ENCODE measurements at regions not wholly inside any gene's neighbourhood (a gene's known extent, or its start where the extent isn't known, plus 50 kb on each side); places are given as distances from the start of the nearest gene placed in this dataset.

DNA sequence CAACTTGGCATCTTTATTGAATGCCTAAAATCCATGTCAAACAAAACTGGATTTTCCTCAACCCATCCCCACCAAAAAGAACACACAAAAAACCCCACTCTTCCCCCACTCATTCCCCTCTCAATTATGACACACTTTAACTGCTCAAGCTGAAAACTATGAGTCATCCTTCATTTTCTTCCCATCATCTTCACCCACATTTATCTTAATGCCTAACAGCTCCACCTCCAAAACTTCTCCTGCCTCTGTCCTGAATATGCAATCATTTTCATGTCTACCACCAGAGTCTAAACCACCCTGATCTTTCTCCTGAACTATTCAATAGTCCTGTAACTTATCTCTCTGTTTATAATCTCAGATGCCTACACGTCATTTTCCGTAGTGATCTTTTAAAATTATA is 239.7 kb downstream of the BCAT1 start:
- Mint-ChIP-seq H3K9me3 (no peaks in the 10 kb centered on the region), H3K27me3 (ENCODE audit: low read depth in 3 of 3) (peaks cover 0 to 2% (median 0%) of the 10 kb centered on the region in 3 donors), H3K27ac (no peak overlapping the region), H3K4me3 (no peak overlapping the region), H3K36me3 (no peaks in the 10 kb centered on the region), H3K4me1 (no peaks in the 10 kb centered on the region)
- no peak for DNase-seq

DNA sequence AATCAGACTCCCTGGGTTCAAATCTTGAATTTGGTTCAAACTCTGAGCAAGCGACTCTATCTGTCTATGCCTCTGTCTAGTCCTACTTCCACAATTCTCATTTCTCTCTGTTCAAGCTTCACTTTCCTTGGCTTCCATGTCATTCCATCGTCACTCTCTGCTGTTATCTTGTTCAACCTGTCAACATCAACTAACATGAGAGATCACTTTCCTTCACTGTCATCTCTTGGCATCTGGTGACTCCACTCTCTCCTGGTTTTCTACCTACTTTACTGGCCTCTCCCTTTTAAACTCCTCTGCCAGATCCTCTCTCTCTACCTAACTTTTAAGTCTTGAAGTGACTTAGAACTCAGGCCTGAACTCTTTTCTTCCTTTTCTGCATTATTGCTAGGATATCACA is 240.2 kb downstream of the BCAT1 start:
- peaks cover 0 to 2% (median 0%) of the 10 kb centered on the region in 3 donors for H3K27me3 Mint-ChIP-seq (ENCODE audit: low read depth in 3 of 3)
- H3K36me3 Mint-ChIP-seq, result no peaks in the 10 kb centered on the region
- no peak for DNase-seq
- H3K4me3 Mint-ChIP-seq, result no peak overlapping the region
- H3K9me3 Mint-ChIP-seq, result no peaks in the 10 kb centered on the region
- H3K27ac Mint-ChIP-seq, result no peak overlapping the region
- no peaks in the 10 kb centered on the region for H3K4me1 Mint-ChIP-seq

DNA sequence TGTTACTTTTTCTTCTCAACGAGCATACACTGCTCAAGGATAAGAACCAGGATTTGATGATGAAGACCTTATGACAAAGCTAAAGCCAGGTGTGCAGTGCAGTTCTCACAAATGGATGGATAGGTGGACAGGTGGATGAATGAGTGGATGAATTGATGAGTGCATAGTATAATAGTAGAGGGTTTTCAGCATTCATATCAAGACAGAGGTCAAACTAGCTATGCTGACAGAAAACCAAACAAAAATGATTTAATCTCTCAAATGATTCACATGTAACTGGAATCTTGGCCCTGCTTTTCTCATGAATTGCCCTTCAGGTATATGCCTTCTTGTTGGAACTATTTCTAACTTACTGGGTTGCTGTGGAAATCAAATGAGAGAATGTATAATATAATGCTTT is 240.9 kb downstream of the BCAT1 start:
- H3K4me3 Mint-ChIP-seq, result no peak overlapping the region
- DNase-seq, result no peak
- H3K27ac Mint-ChIP-seq, result no peak overlapping the region
- H3K9me3 Mint-ChIP-seq, result no peaks in the 10 kb centered on the region
- H3K36me3 Mint-ChIP-seq, result no peaks in the 10 kb centered on the region
- H3K4me1 Mint-ChIP-seq, result no peaks in the 10 kb centered on the region
- H3K27me3 Mint-ChIP-seq (ENCODE audit: low read depth in 3 of 3), result peaks cover 0 to 2% (median 0%) of the 10 kb centered on the region in 3 donors

DNA sequence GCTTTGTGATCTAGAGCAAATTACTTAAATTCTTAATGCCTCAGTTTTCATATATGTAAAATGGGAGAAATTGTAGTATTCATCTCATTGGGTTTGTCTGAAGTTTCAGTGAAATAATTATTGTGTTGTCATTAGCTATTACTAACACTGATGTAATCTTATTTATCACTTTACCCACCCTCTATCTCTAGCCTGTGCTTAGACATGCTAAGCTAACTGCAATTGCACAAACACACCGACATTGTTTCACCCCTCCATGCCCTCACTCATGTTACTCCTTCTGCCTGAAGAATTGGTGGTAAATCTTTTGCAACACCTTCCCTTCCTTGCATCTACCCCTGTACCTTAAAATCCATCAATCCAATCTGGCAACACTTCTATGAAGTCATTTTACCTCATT is 241.6 kb downstream of the BCAT1 start:
- no peaks in the 10 kb centered on the region for H3K9me3 Mint-ChIP-seq
- DNase-seq, result no peak
- no peak overlapping the region for H3K4me3 Mint-ChIP-seq
- no peaks in the 10 kb centered on the region for H3K4me1 Mint-ChIP-seq
- H3K36me3 Mint-ChIP-seq, result no peaks in the 10 kb centered on the region
- H3K27ac Mint-ChIP-seq, result no peak overlapping the region
- peaks cover 0 to 2% (median 0%) of the 10 kb centered on the region in 3 donors for H3K27me3 Mint-ChIP-seq (ENCODE audit: low read depth in 3 of 3)

DNA sequence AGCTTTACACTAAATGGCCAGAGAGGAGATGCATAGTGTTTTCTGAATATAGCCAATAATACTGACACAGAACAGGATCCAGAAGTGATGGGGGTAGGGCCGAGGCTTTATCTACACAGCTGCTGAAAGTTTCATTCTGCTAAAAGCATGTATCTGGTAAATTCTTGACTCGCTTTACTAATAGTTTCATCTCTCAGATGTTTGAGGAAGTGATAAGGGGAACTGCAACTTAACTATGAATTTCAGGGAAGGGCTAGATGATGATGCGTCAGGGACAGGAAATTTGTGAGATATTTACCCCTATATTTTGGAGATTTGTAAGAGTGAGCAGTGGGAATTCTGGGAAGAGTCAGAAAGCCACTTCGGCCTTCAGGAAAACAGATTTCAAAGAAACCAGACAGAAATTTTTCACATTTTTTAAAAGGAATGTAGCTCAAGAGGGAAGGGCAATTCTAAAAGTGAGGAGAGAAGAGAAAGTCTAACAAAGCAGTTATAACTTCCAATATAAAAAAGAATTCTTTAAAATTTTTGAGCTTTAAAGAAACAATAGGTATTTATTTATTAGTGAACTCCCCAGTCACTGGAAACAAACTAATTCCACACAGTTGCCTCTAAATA is 243.1 kb downstream of the BCAT1 start:
- H3K4me3 Mint-ChIP-seq, result no peak overlapping the region
- peaks cover 0 to 3% (median 0%) of the 10 kb centered on the region in 6 donors for H3K9me3 Mint-ChIP-seq
- no peak overlapping the region for H3K27ac Mint-ChIP-seq
- no peaks in the 10 kb centered on the region for H3K36me3 Mint-ChIP-seq
- H3K4me1 Mint-ChIP-seq, result no peaks in the 10 kb centered on the region
- no peak for DNase-seq
- H3K27me3 Mint-ChIP-seq (ENCODE audit: low read depth in 3 of 3), result peaks cover 0 to 2% (median 2%) of the 10 kb centered on the region in 3 donors

DNA sequence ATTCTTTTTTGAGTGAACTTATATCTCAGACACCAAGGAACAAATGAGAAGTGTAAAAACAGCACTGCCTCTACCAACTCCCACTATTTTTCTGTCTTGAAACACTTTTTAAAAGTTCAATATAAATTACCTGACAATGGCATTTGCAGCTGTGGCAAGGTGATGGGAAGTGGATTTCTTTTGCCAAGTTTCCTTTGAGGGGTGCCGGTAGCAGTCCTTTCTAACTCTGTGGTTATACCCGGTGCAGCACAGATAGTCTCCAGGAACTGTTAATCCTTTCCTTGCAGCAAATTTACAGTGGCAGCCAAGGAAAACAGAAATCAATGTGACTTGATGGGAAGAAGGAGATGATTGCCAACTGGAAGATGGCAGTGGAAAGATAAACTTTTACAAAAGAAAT is 243.7 kb downstream of the BCAT1 start:
- DNase-seq, result no peak
- Mint-ChIP-seq H3K27ac (no peak overlapping the region), H3K9me3 (peaks cover 0 to 3% (median 0%) of the 10 kb centered on the region in 6 donors), H3K4me1 (no peaks in the 10 kb centered on the region), H3K4me3 (no peak overlapping the region), H3K36me3 (no peaks in the 10 kb centered on the region), H3K27me3 (ENCODE audit: low read depth in 3 of 3) (peaks cover 0 to 2% (median 2%) of the 10 kb centered on the region in 3 donors)

DNA sequence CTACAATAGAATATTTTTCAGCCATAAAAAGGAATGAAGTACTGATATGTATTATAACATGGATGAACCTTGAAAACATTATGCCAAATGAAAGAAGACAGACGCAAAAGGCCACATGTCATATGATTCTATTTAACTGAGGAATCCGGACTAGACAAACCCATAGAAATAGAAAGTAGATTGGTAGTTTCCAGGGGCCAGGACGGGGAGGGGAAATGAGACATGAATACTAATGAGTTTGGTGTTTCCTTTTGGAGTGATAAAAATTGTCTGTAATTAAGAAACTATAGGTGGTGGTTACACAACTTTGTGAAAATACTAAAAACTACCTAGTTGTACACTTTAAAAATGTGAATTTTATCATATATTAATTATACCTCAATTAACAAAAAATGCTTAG is 247.6 kb downstream of the BCAT1 start:
- peaks cover 0 to 5% (median 2%) of the 10 kb centered on the region in 3 donors for H3K27me3 Mint-ChIP-seq (ENCODE audit: low read depth in 3 of 3)
- no peaks in the 10 kb centered on the region for H3K36me3 Mint-ChIP-seq
- H3K4me3 Mint-ChIP-seq, result no peak overlapping the region
- DNase-seq, result no peak
- H3K4me1 Mint-ChIP-seq, result no peaks in the 10 kb centered on the region
- H3K9me3 Mint-ChIP-seq, result peaks cover 0 to 3% (median 0%) of the 10 kb centered on the region in 6 donors
- H3K27ac Mint-ChIP-seq, result no peak overlapping the region

DNA sequence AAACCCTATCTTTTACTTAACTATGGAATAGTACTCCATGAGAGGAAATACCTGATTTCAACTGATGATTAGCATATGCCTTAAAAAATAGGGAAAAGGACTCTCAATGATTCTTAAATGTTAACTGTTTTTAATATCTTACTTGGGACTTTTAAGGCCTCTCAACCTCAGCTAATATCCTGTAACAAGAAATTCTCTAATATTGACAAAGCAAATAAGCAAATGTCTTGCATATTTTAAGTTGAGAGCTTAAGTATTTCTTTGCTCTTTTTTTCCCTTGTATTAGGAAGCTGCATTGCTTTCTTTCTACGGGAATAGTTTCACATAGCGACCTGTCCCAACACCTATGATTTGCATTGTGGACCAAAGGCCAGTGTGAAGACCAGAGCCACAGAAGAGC is 249.9 kb downstream of the BCAT1 start:
- peaks cover 0 to 5% (median 4%) of the 10 kb centered on the region in 3 donors for H3K27me3 Mint-ChIP-seq (ENCODE audit: low read depth in 3 of 3)
- no peaks in the 10 kb centered on the region for H3K4me1 Mint-ChIP-seq
- no peak for DNase-seq
- peaks cover 0 to 3% (median 0%) of the 10 kb centered on the region in 6 donors for H3K9me3 Mint-ChIP-seq
- no peak overlapping the region for H3K27ac Mint-ChIP-seq
- H3K36me3 Mint-ChIP-seq, result no peaks in the 10 kb centered on the region
- H3K4me3 Mint-ChIP-seq, result no peak overlapping the region

DNA sequence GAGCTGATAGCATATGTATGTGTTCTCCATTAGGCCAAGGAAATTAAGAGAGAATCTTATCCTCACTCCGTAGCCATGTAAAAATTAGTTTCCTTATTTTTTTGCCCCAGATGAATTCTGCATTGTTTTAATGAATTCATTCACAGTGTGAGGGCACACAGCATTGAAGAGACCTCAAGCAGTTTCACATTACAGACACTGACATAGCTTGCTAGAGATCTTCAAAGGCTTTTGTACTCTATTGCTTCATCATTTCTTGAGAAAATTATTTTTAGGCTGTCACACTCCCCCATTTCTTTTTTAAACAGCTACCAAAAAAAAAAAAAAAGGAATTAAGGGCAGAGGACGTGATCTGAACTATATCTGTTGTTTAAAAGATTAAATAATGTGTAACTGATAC is 251.1 kb downstream of the BCAT1 start:
- peaks cover 0 to 6% (median 4%) of the 10 kb centered on the region in 3 donors for H3K27me3 Mint-ChIP-seq (ENCODE audit: low read depth in 3 of 3)
- H3K9me3 Mint-ChIP-seq, result peaks cover 0 to 3% (median 0%) of the 10 kb centered on the region in 6 donors
- no peak overlapping the region for H3K27ac Mint-ChIP-seq
- DNase-seq, result no peak
- no peaks in the 10 kb centered on the region for H3K36me3 Mint-ChIP-seq
- H3K4me1 Mint-ChIP-seq, result no peaks in the 10 kb centered on the region
- no peak overlapping the region for H3K4me3 Mint-ChIP-seq

DNA sequence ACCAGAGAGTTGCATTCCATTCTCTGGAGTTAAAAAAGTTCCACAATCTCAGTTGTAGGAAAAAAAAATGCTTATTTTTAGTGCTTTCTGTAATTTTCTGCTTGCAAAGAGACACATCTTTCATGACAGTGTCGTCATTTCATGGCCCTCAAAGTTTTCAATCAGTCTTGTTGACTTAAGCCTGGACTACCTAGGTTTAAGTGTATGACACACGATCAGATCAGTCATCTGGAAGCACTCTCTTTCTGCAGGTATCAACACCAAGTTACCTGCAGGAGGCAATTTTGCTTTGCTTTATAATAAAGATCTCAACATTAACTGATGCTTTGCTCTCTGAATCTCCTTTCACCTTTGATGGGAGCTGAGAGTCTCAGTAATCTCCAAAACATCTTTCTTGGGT is 251.6 kb downstream of the BCAT1 start:
- DNase-seq, result no peak
- H3K27ac Mint-ChIP-seq, result no peak overlapping the region
- H3K9me3 Mint-ChIP-seq, result peaks cover 0 to 3% (median 0%) of the 10 kb centered on the region in 6 donors
- no peaks in the 10 kb centered on the region for H3K36me3 Mint-ChIP-seq
- H3K4me3 Mint-ChIP-seq, result no peak overlapping the region
- H3K27me3 Mint-ChIP-seq (ENCODE audit: low read depth in 3 of 3), result peaks cover 0 to 6% (median 4%) of the 10 kb centered on the region in 3 donors
- H3K4me1 Mint-ChIP-seq, result no peaks in the 10 kb centered on the region

DNA sequence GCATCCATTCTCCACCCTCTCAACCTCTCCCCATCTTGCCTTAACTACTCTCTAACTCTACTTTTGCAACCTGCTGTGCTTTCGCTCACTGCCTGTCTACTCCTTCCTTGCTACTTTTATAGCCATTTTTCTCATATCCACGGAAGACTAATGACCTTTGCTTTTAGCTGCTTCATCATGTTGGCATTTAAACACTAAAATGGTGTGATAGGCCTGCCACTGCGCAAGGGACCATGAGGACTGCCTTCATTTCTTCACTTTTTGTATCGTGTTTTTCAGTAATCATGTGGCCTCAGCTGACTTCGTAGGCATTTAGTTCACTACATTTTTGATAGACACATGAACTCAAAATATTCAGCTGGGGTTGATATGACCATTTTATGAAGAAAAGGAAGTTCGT is 252.1 kb downstream of the BCAT1 start:
- no peak overlapping the region for H3K4me3 Mint-ChIP-seq
- peaks cover 0 to 3% (median 0%) of the 10 kb centered on the region in 6 donors for H3K9me3 Mint-ChIP-seq
- peaks cover 0 to 6% (median 4%) of the 10 kb centered on the region in 3 donors for H3K27me3 Mint-ChIP-seq (ENCODE audit: low read depth in 3 of 3)
- DNase-seq, result no peak
- no peaks in the 10 kb centered on the region for H3K36me3 Mint-ChIP-seq
- H3K27ac Mint-ChIP-seq, result no peak overlapping the region
- H3K4me1 Mint-ChIP-seq, result no peaks in the 10 kb centered on the region

DNA sequence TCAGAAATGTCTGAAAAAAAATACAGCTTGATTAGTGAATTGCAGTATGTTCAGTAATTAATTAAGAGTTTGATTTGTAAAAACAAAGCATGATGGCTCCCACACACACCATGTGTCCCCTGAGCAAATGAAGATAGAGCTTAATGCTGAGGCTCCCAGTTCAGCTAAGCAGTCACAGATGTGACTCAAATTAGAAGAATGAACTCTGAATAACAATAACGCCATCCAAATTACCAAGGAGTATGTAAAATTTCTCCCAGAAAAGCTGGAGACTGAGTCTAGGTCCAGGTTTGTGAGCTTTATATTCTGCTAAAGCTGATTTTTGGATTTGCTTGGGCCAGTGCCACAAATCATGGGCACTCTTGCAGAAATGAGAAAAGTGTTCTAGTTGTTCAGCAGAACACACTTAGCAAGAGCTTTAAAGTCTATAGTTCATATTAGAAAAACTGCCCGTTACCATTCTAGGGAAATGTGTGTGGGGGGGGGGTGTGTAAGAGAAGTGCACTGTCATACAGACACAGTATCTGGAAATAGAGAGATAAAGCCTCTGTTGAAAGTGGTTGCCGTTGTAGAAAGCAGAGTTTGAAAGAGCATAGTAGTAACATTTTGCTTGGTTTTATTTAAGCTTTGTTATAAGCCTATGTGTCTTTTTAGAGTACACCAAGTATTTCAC is 253.1 kb downstream of the BCAT1 start:
- Mint-ChIP-seq H3K27me3 (ENCODE audit: low read depth in 3 of 3) (peaks cover 0 to 6% (median 2%) of the 10 kb centered on the region in 3 donors), H3K9me3 (no peaks in the 10 kb centered on the region), H3K36me3 (no peaks in the 10 kb centered on the region), H3K4me3 (no peak overlapping the region), H3K4me1 (no peaks in the 10 kb centered on the region), H3K27ac (no peak overlapping the region)
- no peak for DNase-seq

DNA sequence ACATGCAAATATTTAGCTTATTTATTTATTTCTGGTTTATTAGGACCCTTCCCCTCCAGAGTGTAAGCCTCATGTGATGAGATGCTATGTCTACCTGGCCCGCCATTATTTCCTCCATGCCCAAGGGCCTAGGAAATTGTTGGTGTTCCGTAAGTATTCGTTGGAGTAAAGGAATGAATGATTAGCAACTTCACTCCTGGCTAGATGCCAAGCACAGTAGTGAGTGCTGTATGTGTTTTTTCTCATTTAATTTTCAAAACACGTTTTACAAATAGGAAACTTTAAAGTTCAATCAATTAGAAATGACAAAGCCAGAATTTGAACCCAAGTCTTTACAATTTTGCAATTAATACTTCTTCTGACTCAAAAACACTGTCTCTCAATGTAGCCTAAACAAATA is 253.8 kb downstream of the BCAT1 start:
- H3K27ac Mint-ChIP-seq, result no peak overlapping the region
- H3K36me3 Mint-ChIP-seq, result no peaks in the 10 kb centered on the region
- no peaks in the 10 kb centered on the region for H3K9me3 Mint-ChIP-seq

DNA sequence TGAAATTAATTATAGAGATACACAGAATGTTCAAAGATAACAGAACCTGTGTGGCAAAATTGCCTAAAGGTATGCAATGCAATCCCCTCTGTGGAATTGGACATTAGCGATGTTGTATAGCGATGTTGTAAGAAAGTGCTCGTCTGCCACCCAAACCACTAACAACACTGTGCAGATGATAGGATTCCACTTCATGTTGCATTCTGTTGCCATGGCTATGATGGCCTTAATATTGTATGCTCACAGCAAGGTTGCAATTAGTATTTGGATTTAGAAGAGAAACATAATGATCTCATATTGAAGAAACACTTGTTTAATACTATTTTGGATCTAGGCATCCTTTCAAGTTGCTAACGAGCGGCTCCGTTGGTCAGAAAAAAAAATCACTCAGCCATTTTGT is 260.3 kb downstream of the BCAT1 start:
- H3K36me3 Mint-ChIP-seq, result no peaks in the 10 kb centered on the region
- DNase-seq, result no peak
- H3K4me1 Mint-ChIP-seq, result no peaks in the 10 kb centered on the region
- H3K4me3 Mint-ChIP-seq, result no peak overlapping the region
- peaks cover 0 to 5% (median 0%) of the 10 kb centered on the region in 6 donors for H3K9me3 Mint-ChIP-seq
- H3K27ac Mint-ChIP-seq, result no peak overlapping the region
- H3K27me3 Mint-ChIP-seq (ENCODE audit: low read depth in 3 of 3), result peaks cover 2 to 7% (median 4%) of the 10 kb centered on the region in 3 donors

More for the DNA sequence above, 253.8 kb downstream of the BCAT1 start:
- Mint-ChIP-seq H3K4me1 (no peaks in the 10 kb centered on the region), H3K27me3 (ENCODE audit: low read depth in 3 of 3) (peaks cover 1 to 6% (median 2%) of the 10 kb centered on the region in 3 donors), H3K4me3 (no peak overlapping the region)
- DNase-seq, result no peak

DNA sequence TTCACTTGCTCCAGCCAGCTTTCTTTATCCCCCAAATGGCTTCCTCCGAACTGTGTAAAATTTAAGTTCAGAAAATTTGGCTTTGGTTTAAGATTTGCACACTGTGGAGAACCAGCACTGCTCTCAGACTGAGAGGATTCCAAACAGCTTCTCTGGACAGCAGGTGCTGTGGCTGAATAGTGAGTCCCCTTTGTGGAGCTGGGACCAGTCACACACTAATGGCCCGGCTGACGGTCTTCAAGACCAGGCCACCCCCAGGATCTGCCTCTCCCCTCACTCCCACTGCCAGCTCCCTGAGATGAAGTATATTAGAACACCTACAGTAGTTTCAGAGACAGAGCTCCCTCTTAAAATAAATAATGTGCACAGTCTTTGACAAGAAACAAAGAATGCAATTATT is 267.3 kb downstream of the BCAT1 start:
- Mint-ChIP-seq H3K27ac (no peak overlapping the region), H3K36me3 (no peaks in the 10 kb centered on the region), H3K4me3 (no peak overlapping the region), H3K27me3 (ENCODE audit: low read depth in 3 of 3) (peaks cover 0 to 2% (median 0%) of the 10 kb centered on the region in 3 donors), H3K9me3 (peaks cover 0 to 5% (median 0%) of the 10 kb centered on the region in 6 donors), H3K4me1 (no peaks in the 10 kb centered on the region)
- no peak for DNase-seq

Measured in immature natural killer cell (primary cell).